Tibial nerve (tissue), 3 donors: ENCODE measurements at regions not wholly inside any gene's neighbourhood (a gene's known extent, or its start where the extent isn't known, plus 50 kb on each side); places are given as distances from the start of the nearest gene placed in this dataset.

Experiments used
- POLR2A ChIP-seq, 2 donors: fragments of 450-650 bp; IDR thresholded peaks; one replicate each; pipeline ENCODE4 v1.6.1; 2017; ENCODE audit warnings: antibody characterized with exemption in 2 of 2, mild to moderate bottlenecking in 2 of 2, moderate library complexity in 2 of 2
- TF ChIP-seq, protein P1 (sequence below), 5 experiments: fragments of 200-600 bp in 3 of 5; fragments of 450-650 bp in 2 of 5; sonication (generic) in 3 of 5; IDR thresholded peaks; one replicate each; pipeline ENCODE4 v1.5.1; 2016 to 2019; ENCODE audit warnings: antibody characterized with exemption in 5 of 5, mild to moderate bottlenecking in 3 of 5, moderate library complexity in 2 of 5

DNA sequence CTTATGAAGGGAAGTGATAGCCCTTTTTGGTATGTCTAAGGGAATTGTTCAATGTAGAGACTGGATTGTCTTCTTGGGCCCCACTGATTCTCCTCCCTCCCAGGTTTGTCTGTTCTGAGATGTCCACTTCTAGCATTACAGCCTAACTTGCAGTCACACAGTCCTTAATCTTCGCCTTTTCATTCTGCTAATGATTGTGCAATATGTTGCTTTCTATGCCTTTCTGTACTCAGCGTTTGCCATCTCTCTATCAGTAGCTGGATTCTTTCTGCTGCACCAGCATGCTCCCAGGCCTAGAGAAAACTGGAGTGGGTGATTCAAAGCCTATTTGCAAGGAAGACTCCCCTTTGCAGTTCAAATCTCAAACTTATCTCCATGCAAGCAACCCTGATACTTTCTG, 307.5 kb upstream of the DACH1 start:
- TF ChIP-seq, protein P1, sequence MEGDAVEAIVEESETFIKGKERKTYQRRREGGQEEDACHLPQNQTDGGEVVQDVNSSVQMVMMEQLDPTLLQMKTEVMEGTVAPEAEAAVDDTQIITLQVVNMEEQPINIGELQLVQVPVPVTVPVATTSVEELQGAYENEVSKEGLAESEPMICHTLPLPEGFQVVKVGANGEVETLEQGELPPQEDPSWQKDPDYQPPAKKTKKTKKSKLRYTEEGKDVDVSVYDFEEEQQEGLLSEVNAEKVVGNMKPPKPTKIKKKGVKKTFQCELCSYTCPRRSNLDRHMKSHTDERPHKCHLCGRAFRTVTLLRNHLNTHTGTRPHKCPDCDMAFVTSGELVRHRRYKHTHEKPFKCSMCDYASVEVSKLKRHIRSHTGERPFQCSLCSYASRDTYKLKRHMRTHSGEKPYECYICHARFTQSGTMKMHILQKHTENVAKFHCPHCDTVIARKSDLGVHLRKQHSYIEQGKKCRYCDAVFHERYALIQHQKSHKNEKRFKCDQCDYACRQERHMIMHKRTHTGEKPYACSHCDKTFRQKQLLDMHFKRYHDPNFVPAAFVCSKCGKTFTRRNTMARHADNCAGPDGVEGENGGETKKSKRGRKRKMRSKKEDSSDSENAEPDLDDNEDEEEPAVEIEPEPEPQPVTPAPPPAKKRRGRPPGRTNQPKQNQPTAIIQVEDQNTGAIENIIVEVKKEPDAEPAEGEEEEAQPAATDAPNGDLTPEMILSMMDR (IDR thresholded peaks at IDR 0.05), result no peak
- no peak for TF ChIP-seq POLR2A (IDR thresholded peaks at IDR 0.05)
